A549 (cell line): ENCODE measurements at regions not wholly inside any gene's neighbourhood (a gene's known extent, or its start where the extent isn't known, plus 50 kb on each side); places are given as distances from the start of the nearest gene placed in this dataset.

Experiments
- ATAC-seq, 2 experiments: fragments of 200-7000 bp in 1 of 2; fragments of >200 bp in 1 of 2; cut with Nextera tagmentation in 1 of 2; cut with Tn5 transposase in 1 of 2; 3 replicates each; pipeline versions ENCODE4 v1.8.0 to v1.9.1; 2018 to 2020; ENCODE audit warnings: mild to moderate bottlenecking in 1 of 2, moderate library complexity in 1 of 2
- CTCF ChIA-PET: fragments of 300-600 bp; sonication (Branson Sonifier 250); formaldehyde crosslinking; extraction: SDS; loops from one replicate; lab custom pipeline; 2021; ENCODE audit warnings: antibody characterized with exemption, inconsistent platforms; lab: Yijun Ruan, JAX
- POLR2A ChIA-PET: fragments of 350-600 bp; formaldehyde crosslinking; extraction: SDS; loops from one replicate; lab custom pipeline; 2021; ENCODE audit warnings: antibody characterized with exemption, inconsistent platforms; lab: Yijun Ruan, JAX
- DNase-seq, 2 experiments: peaks; one replicate each; pipeline versions ENCODE4 v3.0.0 to v3.0.0-alpha.2; 2011 to 2016; ENCODE audit warnings: low read depth in 1 of 2, low spot score in 1 of 2
- FAIRE-seq: peaks from 2 replicates; lab custom pipeline; 2011; peaks lifted over from hg19 to GRCh38; lab: Jason Lieb, UNC
- H3K27ac ChIP-seq, 2 experiments: fragments of >200 bp; sonication (Bioruptor Twin); formaldehyde crosslinking; 3 replicates each; pipeline ENCODE4 v1.5.1; 2016 to 2017
- H3K4me1 ChIP-seq: fragments of >200 bp; sonication (Bioruptor Twin); formaldehyde crosslinking; 3 replicates; pipeline ENCODE4 v1.6.1; 2016
- H3K4me2 ChIP-seq: fragments of >200 bp; sonication (Bioruptor Twin); formaldehyde crosslinking; 3 replicates; pipeline ENCODE4 v1.6.1; 2016
- H3K4me3 ChIP-seq: fragments of >200 bp; sonication (Bioruptor Twin); formaldehyde crosslinking; 3 replicates; pipeline ENCODE4 v1.5.1; 2016
- H3K9me3 ChIP-seq: fragments of >200 bp; sonication (Bioruptor Twin); formaldehyde crosslinking; 3 replicates; pipeline ENCODE4 v1.6.1; 2016
- BHLHE40 ChIP-seq: IDR thresholded peaks from 2 replicates; pipeline ENCODE4 v1.6.1; 2012; ENCODE audit warnings: low read depth, low read length, inconsistent platforms
- CHD2 ChIP-seq: fragments of 150-350 bp; IDR thresholded peaks from 2 replicates; pipeline ENCODE4 v1.6.1; 2014; ENCODE audit warnings: low read length; ENCODE audit not compliant: partially characterized antibody
- CHD4 ChIP-seq: fragments of 200-600 bp; sonication (generic); IDR thresholded peaks from 2 replicates; pipeline ENCODE4 v1.6.1; 2016; ENCODE audit warnings: antibody characterized with exemption, mild to moderate bottlenecking, borderline replicate concordance
- E2F6 ChIP-seq: IDR thresholded peaks from 2 replicates; pipeline ENCODE4 v1.6.1; 2012; ENCODE audit warnings: low read depth, borderline replicate concordance
- EHF ChIP-seq: fragments of 250-450 bp; sonication (Bioruptor Pico); IDR thresholded peaks from 2 replicates; pipeline ENCODE4 v1.5.0; 2020; ENCODE audit warnings: mild to moderate bottlenecking
- EHMT2 ChIP-seq: fragments of 200-600 bp; sonication (generic); IDR thresholded peaks from 2 replicates; pipeline ENCODE4 v1.6.1; 2016; ENCODE audit warnings: antibody characterized with exemption, low read depth, mild to moderate bottlenecking, moderate library complexity
- FOSB ChIP-seq: fragments of 250-450 bp; sonication (Bioruptor Pico); IDR thresholded peaks from 2 replicates; pipeline ENCODE4 v1.5.0; 2020; ENCODE audit warnings: mild to moderate bottlenecking, moderate library complexity
- GATA3 ChIP-seq: IDR thresholded peaks from 2 replicates; pipeline ENCODE4 v1.6.1; 2012; ENCODE audit warnings: borderline replicate concordance
- HEYL ChIP-seq: fragments of 250-450 bp; sonication (Bioruptor Pico); IDR thresholded peaks from 2 replicates; pipeline ENCODE4 v1.8.0; 2021; ENCODE audit warnings: mild to moderate bottlenecking, moderate library complexity
- HOXB5 ChIP-seq: fragments of 250-450 bp; sonication (Bioruptor Pico); IDR thresholded peaks from 2 replicates; pipeline ENCODE4 v1.5.0; 2020; ENCODE audit warnings: mild to moderate bottlenecking, moderate library complexity
- JUN ChIP-seq, 2 experiments: fragments of >200 bp; sonication (Bioruptor Twin); formaldehyde crosslinking; IDR thresholded peaks; 2 replicates in 1 of 2; 3 replicates in 1 of 2; pipeline ENCODE4 v1.6.1; 2016 to 2017
- MAFK ChIP-seq: fragments of 450-650 bp; IDR thresholded peaks from 2 replicates; pipeline ENCODE4 v1.6.1; 2014; ENCODE audit not compliant: partially characterized antibody
- MYC ChIP-seq: IDR thresholded peaks from 2 replicates; pipeline ENCODE4 v1.6.1; 2012; ENCODE audit warnings: mild to moderate bottlenecking, inconsistent platforms, low read length, improper control_type of control experiment, borderline replicate concordance
- NFE2L2 ChIP-seq: fragments of 150-350 bp; conservative IDR thresholded peaks from 2 replicates; pipeline ENCODE4 v1.6.1; 2014; ENCODE audit warnings: low read length
- NPAS2 ChIP-seq: fragments of 250-450 bp; sonication (Bioruptor Pico); IDR thresholded peaks from 2 replicates; pipeline ENCODE4 v1.8.0; 2022; ENCODE audit warnings: mild to moderate bottlenecking, moderate library complexity, borderline replicate concordance
- NR3C1 ChIP-seq: fragments of >200 bp; sonication (Bioruptor Twin); formaldehyde crosslinking; IDR thresholded peaks from 3 replicates; pipeline ENCODE4 v1.6.1; 2017
- PHF8 ChIP-seq: fragments of 200-600 bp; sonication (generic); IDR thresholded peaks from 2 replicates; pipeline ENCODE4 v1.6.1; 2016; ENCODE audit warnings: low read depth, mild to moderate bottlenecking, antibody characterized with exemption, moderate library complexity, borderline replicate concordance
- POLR2AphosphoS2 ChIP-seq: conservative IDR thresholded peaks from 2 replicates; pipeline ENCODE4 v1.6.1; 2012; ENCODE audit warnings: low read length, improper control_type of control experiment, inconsistent platforms
- RAD21 ChIP-seq, 2 experiments: fragments of >200 bp in 1 of 2; sonication (Bioruptor Twin) in 1 of 2; formaldehyde crosslinking in 1 of 2; IDR thresholded peaks in 1 of 2; conservative IDR thresholded peaks in 1 of 2; 2 replicates in 1 of 2; 3 replicates in 1 of 2; pipeline ENCODE4 v1.6.1; 2012 to 2018; ENCODE audit warnings: inconsistent platforms in 1 of 2
- RARB ChIP-seq: fragments of 250-450 bp; sonication (Bioruptor Pico); IDR thresholded peaks from 2 replicates; pipeline ENCODE4 v1.8.0; 2021; ENCODE audit warnings: mild to moderate bottlenecking, moderate library complexity
- REST ChIP-seq: fragments of 200-600 bp; sonication (generic); IDR thresholded peaks from 2 replicates; pipeline ENCODE4 v1.6.1; 2016; ENCODE audit warnings: antibody characterized with exemption, mild to moderate bottlenecking, moderate library complexity
- RNF2 ChIP-seq: fragments of 200-600 bp; sonication (generic); IDR thresholded peaks from 2 replicates; pipeline ENCODE4 v1.6.1; 2016; ENCODE audit warnings: low read depth, mild to moderate bottlenecking, antibody characterized with exemption, moderate library complexity, borderline replicate concordance
- TP53 ChIP-seq: fragments of 250-450 bp; sonication (Bioruptor Pico); IDR thresholded peaks from 2 replicates; pipeline ENCODE4 v1.5.0; 2021; ENCODE audit warnings: mild to moderate bottlenecking, moderate library complexity
- USF2 ChIP-seq: fragments of 450-650 bp; IDR thresholded peaks from 2 replicates; pipeline ENCODE4 v1.6.1; 2014; ENCODE audit warnings: antibody characterized with exemption
- ZC3H11A ChIP-seq: fragments of 450-650 bp; IDR thresholded peaks from 2 replicates; pipeline ENCODE4 v1.6.1; 2014; ENCODE audit warnings: antibody characterized with exemption, mild to moderate bottlenecking
- WGBS: methylation state at CpG from one replicate; pipeline ENCODE4 v1.1.6; 2017; ENCODE audit errors: missing lambda C conversion rate; 5-methylcytosine and 5-hydroxymethylcytosine counted together

DNA sequence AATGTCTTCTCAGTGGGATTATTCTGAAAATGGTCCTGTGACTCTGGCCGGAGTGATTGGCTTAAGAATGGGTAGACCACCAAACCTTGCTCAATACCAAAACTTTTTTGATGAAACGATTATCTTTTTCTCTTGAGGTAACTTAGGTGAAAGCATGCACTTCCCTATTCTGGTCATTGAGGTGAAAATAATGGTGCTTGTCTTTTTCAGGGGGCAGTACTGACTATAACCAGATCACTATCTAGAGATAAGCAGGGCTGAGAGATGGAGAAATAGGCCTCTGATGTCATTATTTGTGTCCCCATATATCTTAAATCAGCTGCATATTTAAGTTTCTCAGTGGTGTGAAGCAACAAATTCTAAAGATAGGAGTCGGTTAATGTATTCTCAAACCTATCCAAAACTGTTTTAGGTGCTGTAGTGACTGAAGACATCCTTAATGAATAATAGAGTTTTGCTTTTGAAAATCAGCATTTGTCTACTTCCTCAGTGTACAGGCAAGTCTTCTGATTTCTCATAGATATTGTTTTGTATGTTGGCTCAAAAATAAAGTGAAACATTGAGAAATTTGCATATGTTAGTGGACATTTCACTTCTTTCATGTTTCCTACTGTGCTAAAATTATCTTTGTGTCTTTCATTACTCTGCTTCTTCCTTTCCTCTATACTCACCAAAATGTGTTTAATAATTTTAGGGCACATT lies 735.3 kb upstream of the ADGRL4 start:
- TF ChIP-seq HOXB5 (CRISPR knock-in tag) (no peak), ZC3H11A (no peak), TP53 (no peak), POLR2AphosphoS2 (no peak), GATA3 (no peak), FOSB (CRISPR knock-in tag) (no peak), EHMT2 (no peak), MYC (no peak), PHF8 (no peak), BHLHE40 (no peak), EHF (CRISPR knock-in tag) (no peak), RARB (CRISPR knock-in tag) (no peak), JUN (IDR thresholded peaks at IDR 0.05) (no peak), REST (no peak), RNF2 (no peak), CHD2 (no peak)
- H3K27ac ChIP-seq, result no peak overlapping the region
- no peak overlapping the region for H3K4me3 ChIP-seq
- H3K9me3 ChIP-seq, result no peaks in the 10 kb centered on the region
- no peak for ATAC-seq
- POLR2A ChIA-PET, result no interaction called here
- H3K4me1 ChIP-seq, result 0 out of 3 replicates have a peak, but pooled peaks cover 4% of the 10 kb centered on the region
- CTCF ChIA-PET, result no interaction called here
- DNase-seq, result no peak
- FAIRE-seq, result no peak
- no peak overlapping the region for H3K4me2 ChIP-seq
- WGBS, result 13% methylated on average over 3 of the region's 3 CpGs

DNA sequence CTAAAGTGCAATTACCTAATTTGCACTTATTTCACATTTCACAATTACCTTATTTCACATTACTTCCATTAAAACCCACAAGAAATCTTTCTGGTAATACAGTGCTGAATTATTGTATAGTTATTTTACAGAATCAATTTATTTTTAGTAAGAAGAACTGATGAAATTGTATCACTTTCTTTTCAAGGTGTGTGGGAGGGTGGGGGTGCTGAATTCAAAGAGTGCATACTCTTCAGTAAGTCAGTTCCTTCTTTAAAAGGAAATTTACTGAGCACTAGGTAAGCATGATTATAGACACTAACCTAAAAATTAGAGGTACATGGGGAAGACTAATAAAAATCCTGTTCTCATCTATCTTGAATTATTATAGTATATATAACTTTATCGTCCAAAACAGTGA lies 731.6 kb upstream of the ADGRL4 start:
- Histone ChIP-seq H3K4me2 (no peak overlapping the region), H3K4me1 (no peaks in the 10 kb centered on the region), H3K4me3 (no peak overlapping the region), H3K9me3 (no peaks in the 10 kb centered on the region), H3K27ac (no peak overlapping the region)
- DNase-seq, result no peak
- FAIRE-seq, result no peak
- WGBS, result 49% methylated on average over 1 of the region's 1 CpG
- no peak for TF ChIP-seq NFE2L2
- ATAC-seq, result no peak
- ChIA-PET POLR2A (no interaction called here), CTCF (no interaction called here)

- ChIA-PET POLR2A (no interaction called here), CTCF (no interaction called here)
- no peak overlapping the region for H3K4me2 ChIP-seq
These were observed 730.7 kb upstream of the ADGRL4 start for GRCh38 chr1:79737193-79737592.

More at GRCh38 chr1:79737193-79737592, 730.7 kb upstream of the ADGRL4 start:
- ATAC-seq (no peak), DNase-seq (no peak), FAIRE-seq (no peak)
- H3K4me3 ChIP-seq, result no peak overlapping the region
- 15% methylated on average over 1 of the region's 1 CpG for WGBS
- no peaks in the 10 kb centered on the region for H3K9me3 ChIP-seq
- TF ChIP-seq NR3C1 (no peak), USF2 (no peak), JUN (IDR thresholded peaks at IDR 0.05) (no peak), NPAS2 (CRISPR knock-in tag) (no peak), MAFK (no peak), HEYL (no peak), E2F6 (no peak), EHF (CRISPR knock-in tag) (no peak), RAD21 (conservative IDR thresholded peaks at IDR 0.05 in 1 of 2, IDR thresholded peaks at IDR 0.05 in 1 of 2) (no peak), HOXB5 (CRISPR knock-in tag) (no peak), CHD4 (no peak)
- H3K4me1 ChIP-seq, result no peaks in the 10 kb centered on the region
- H3K27ac ChIP-seq, result no peak overlapping the region
